Mesenteric fat pad (tissue), 1 donor: ENCODE measurements at regions not wholly inside any gene's neighbourhood (a gene's known extent, or its start where the extent isn't known, plus 50 kb on each side); places are given as distances from the start of the nearest gene placed in this dataset.

Experiments used
- DNase-seq: peaks from one replicate; pipeline ENCODE4 v3.0.0-alpha.2; 2020; ENCODE audit warnings: low spot score
- donor health status: DM: yes; HTN: yes; CAD: no.

- DNase-seq, result no peak
These were observed 290.9 kb upstream of the RGMB start for GRCh38 chr5:98482321-98483300.

- DNase-seq, result no peak
These were observed 290.2 kb upstream of the RGMB start for GRCh38 chr5:98483301-98483685.

- no peak for DNase-seq
These were observed 284.4 kb upstream of the RGMB start for GRCh38 chr5:98489021-98489420.

GRCh38 chr5:98490348-98490747 is 283.1 kb upstream of the RGMB start:
- DNase-seq, result no peak

- no peak for DNase-seq
These were observed 281.2 kb upstream of the RGMB start for GRCh38 chr5:98492258-98492657.

- DNase-seq, result no peak
These were observed 276.0 kb upstream of the RGMB start for GRCh38 chr5:98497418-98497817.

- no peak for DNase-seq
These were observed 275.4 kb upstream of the RGMB start for GRCh38 chr5:98498028-98498427.

- DNase-seq, result no peak
These were observed 273.6 kb upstream of the RGMB start for GRCh38 chr5:98499892-98500291.

- DNase-seq, result no peak
These were observed 272.7 kb upstream of the RGMB start for GRCh38 chr5:98500811-98501210.

- no peak for DNase-seq
These were observed 269.8 kb upstream of the RGMB start for GRCh38 chr5:98503616-98504015.

GRCh38 chr5:98504505-98504904 is 269.0 kb upstream of the RGMB start:
- DNase-seq, result no peak

GRCh38 chr5:98510143-98510985 is 263.1 kb upstream of the RGMB start:
- no peak for DNase-seq

GRCh38 chr5:98513380-98513779 is 260.1 kb upstream of the RGMB start:
- DNase-seq, result no peak

GRCh38 chr5:98514215-98514614 is 259.2 kb upstream of the RGMB start:
- no peak for DNase-seq

GRCh38 chr5:98516701-98517100 is 256.8 kb upstream of the RGMB start:
- no peak for DNase-seq

GRCh38 chr5:98517560-98518366 is 255.7 kb upstream of the RGMB start:
- no peak for DNase-seq

- DNase-seq, result no peak
These were observed 254.7 kb upstream of the RGMB start for GRCh38 chr5:98518754-98519153.

- DNase-seq, result no peak
These were observed 253.9 kb upstream of the RGMB start for GRCh38 chr5:98519571-98519970.

- no peak for DNase-seq
These were observed 251.6 kb upstream of the RGMB start for GRCh38 chr5:98521821-98522220.

GRCh38 chr5:98524773-98525172 is 248.7 kb upstream of the RGMB start:
- no peak for DNase-seq

- no peak for DNase-seq
These were observed 245.6 kb upstream of the RGMB start for GRCh38 chr5:98527846-98528245.
